ENCODE measurements at regions not wholly inside any gene's neighbourhood (a gene's known extent, or its start where the extent isn't known, plus 50 kb on each side); places are given as distances from the start of the nearest gene placed in this dataset.

- 76% methylated on average over 1 of the region's 1 CpG for WGBS
These were observed 393.5 kb downstream of the BRINP1 start for GRCh38 chr9:118975736-118976135.

GRCh38 chr9:118976160-118976559 is 393.1 kb downstream of the BRINP1 start:
- intact Hi-C loops (cut with DNase I), result no loop called here
- TF ChIP-seq POLR2A (IDR thresholded peaks at IDR 0.05; ENCODE audit: low read depth) (no peak), EP300 (IDR thresholded peaks at IDR 0.05) (no peak), POLR2AphosphoS5 (IDR thresholded peaks at IDR 0.05) (no peak)
- TF ChIP-seq, protein P1, sequence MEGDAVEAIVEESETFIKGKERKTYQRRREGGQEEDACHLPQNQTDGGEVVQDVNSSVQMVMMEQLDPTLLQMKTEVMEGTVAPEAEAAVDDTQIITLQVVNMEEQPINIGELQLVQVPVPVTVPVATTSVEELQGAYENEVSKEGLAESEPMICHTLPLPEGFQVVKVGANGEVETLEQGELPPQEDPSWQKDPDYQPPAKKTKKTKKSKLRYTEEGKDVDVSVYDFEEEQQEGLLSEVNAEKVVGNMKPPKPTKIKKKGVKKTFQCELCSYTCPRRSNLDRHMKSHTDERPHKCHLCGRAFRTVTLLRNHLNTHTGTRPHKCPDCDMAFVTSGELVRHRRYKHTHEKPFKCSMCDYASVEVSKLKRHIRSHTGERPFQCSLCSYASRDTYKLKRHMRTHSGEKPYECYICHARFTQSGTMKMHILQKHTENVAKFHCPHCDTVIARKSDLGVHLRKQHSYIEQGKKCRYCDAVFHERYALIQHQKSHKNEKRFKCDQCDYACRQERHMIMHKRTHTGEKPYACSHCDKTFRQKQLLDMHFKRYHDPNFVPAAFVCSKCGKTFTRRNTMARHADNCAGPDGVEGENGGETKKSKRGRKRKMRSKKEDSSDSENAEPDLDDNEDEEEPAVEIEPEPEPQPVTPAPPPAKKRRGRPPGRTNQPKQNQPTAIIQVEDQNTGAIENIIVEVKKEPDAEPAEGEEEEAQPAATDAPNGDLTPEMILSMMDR (IDR thresholded peaks at IDR 0.05), result no peak
- no peaks in the 10 kb centered on the region for H3K4me1 ChIP-seq
- 0% methylated on average over 2 of the region's 2 CpGs for WGBS
- no peak overlapping the region for H3K4me3 ChIP-seq
- H3K36me3 ChIP-seq, result no peaks in the 10 kb centered on the region
- H3K9me3 ChIP-seq, result no peaks in the 10 kb centered on the region
- DNase-seq (ENCODE audit: extremely low spot score), result no peak
- no peak overlapping the region for H3K27ac ChIP-seq (replicated peaks in 1 of 4)
- H3K27me3 ChIP-seq, result no peaks in the 10 kb centered on the region

More at GRCh38 chr9:118975736-118976135, 393.5 kb downstream of the BRINP1 start:
- H3K36me3 ChIP-seq, result no peaks in the 10 kb centered on the region
- DNase-seq (ENCODE audit: extremely low spot score), result no peak
- no peaks in the 10 kb centered on the region for H3K4me1 ChIP-seq
- intact Hi-C loops (cut with DNase I), result no loop called here
- H3K27me3 ChIP-seq, result no peaks in the 10 kb centered on the region
- H3K9me3 ChIP-seq, result no peaks in the 10 kb centered on the region
- no peak overlapping the region for H3K27ac ChIP-seq (replicated peaks in 1 of 4)
- TF ChIP-seq, protein P1 (IDR thresholded peaks at IDR 0.05), result no peak
- TF ChIP-seq EP300 (IDR thresholded peaks at IDR 0.05) (no peak), POLR2A (IDR thresholded peaks at IDR 0.05; ENCODE audit: low read depth) (no peak), POLR2AphosphoS5 (IDR thresholded peaks at IDR 0.05) (no peak)
- H3K4me3 ChIP-seq, result no peak overlapping the region

- H3K27me3 ChIP-seq, result no peaks in the 10 kb centered on the region
- no peak overlapping the region for H3K27ac ChIP-seq (replicated peaks in 1 of 4)
- no peaks in the 10 kb centered on the region for H3K4me1 ChIP-seq
- TF ChIP-seq EP300 (IDR thresholded peaks at IDR 0.05) (no peak), POLR2A (IDR thresholded peaks at IDR 0.05; ENCODE audit: low read depth) (no peak)
- 50% methylated on average over 1 of the region's 1 CpG for WGBS
- intact Hi-C loops (cut with DNase I), result no loop called here
- H3K9me3 ChIP-seq, result no peaks in the 10 kb centered on the region
- no peak for DNase-seq (ENCODE audit: extremely low spot score)
- no peak overlapping the region for H3K4me3 ChIP-seq
- no peaks in the 10 kb centered on the region for H3K36me3 ChIP-seq
These were observed 384.6 kb downstream of the BRINP1 start for GRCh38 chr9:118984607-118985006.

DNA sequence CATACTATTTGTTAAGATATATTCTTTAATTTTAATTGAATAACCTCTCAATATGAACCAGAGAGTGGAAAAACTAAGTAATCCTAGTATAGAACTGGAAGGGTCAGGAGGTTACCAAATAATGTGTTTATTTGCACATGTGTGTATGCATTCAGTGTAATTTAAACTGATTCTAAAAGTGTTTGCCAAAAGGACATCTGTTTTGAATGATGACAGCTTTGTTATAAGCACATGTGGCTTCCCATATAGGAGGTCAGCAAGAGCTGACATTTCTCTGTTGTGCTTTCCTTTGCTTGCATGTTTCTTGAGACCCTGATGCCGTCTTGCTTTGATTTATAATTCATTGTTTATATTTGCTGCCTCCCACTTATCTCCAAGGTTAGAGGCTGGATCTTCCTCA is 383.4 kb downstream of the BRINP1 start:
- TF ChIP-seq, protein P1 (IDR thresholded peaks at IDR 0.05), result no peak
- TF ChIP-seq POLR2A (IDR thresholded peaks at IDR 0.05; ENCODE audit: low read depth) (no peak), POLR2AphosphoS5 (IDR thresholded peaks at IDR 0.05) (no peak)
- intact Hi-C loops (cut with DNase I), result no loop called here

DNA sequence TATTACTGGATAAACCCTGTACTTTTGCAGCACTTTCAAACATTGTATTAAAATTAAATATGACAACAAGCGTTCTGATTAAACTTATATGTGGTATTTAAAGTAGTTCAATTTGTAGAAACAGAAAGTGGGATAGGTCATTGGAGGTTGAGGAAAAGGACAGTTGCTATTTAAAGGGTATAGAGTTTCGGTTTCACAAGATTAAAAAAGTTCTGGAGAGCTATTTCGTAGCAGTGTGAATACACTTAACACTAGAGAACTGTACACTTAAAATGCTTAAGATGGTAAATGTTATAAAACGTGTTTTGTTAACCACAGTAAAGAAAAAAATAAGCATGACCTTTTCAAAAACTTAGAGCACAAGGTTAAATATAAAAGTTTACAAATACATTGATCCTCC is 382.1 kb downstream of the BRINP1 start:
- Histone ChIP-seq H3K27me3 (no peaks in the 10 kb centered on the region), H3K27ac (replicated peaks in 1 of 4) (no peak overlapping the region), H3K4me1 (peaks cover 0 to 4% (median 0%) of the 10 kb centered on the region in 4 donors), H3K36me3 (no peaks in the 10 kb centered on the region), H3K9me3 (no peaks in the 10 kb centered on the region), H3K4me3 (no peak overlapping the region)
- DNase-seq (ENCODE audit: extremely low spot score), result no peak
- WGBS, result 76% methylated on average over 4 of the region's 4 CpGs
- intact Hi-C loops (cut with DNase I), result no loop called here
- no peak for TF ChIP-seq POLR2AphosphoS5 (IDR thresholded peaks at IDR 0.05)
- TF ChIP-seq EP300 (IDR thresholded peaks at IDR 0.05), result no peak

More for the DNA sequence above, 383.4 kb downstream of the BRINP1 start:
- Histone ChIP-seq H3K4me3 (no peak overlapping the region), H3K4me1 (no peaks in the 10 kb centered on the region), H3K27ac (replicated peaks in 1 of 4) (no peak overlapping the region), H3K27me3 (no peaks in the 10 kb centered on the region), H3K9me3 (no peaks in the 10 kb centered on the region), H3K36me3 (no peaks in the 10 kb centered on the region)
- DNase-seq (ENCODE audit: extremely low spot score), result no peak
- 35% methylated on average over 1 of the region's 1 CpG for WGBS

DNA sequence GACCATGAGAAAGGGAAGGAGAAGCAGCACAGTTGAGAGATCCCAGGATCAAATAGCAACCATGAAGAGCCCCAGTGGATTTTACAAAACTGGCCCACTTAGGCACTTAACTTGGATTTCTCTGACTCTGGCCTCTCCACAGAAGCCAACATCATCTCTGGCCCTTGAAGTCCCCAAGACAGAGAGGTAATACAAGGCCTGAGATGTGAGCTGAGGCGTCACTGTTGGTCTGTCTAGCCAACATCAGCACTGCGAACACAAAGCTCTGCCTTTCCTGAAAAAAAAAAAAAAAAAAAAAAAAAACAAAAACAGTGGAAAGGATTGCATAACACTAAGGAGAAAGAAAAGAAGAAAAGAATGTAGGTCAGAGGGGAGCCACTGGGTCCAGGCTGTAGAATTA is 378.3 kb downstream of the BRINP1 start:
- H3K27ac ChIP-seq (replicated peaks in 1 of 4), result no peak overlapping the region
- H3K36me3 ChIP-seq, result no peaks in the 10 kb centered on the region
- DNase-seq (ENCODE audit: extremely low spot score), result no peak
- no peaks in the 10 kb centered on the region for H3K9me3 ChIP-seq
- 71% methylated on average over 2 of the region's 2 CpGs for WGBS
- H3K27me3 ChIP-seq, result no peaks in the 10 kb centered on the region
- TF ChIP-seq POLR2A (IDR thresholded peaks at IDR 0.05; ENCODE audit: low read depth) (no peak), EP300 (IDR thresholded peaks at IDR 0.05) (no peak), POLR2AphosphoS5 (IDR thresholded peaks at IDR 0.05) (no peak)
- TF ChIP-seq, protein P1 (IDR thresholded peaks at IDR 0.05), result no peak
- H3K4me3 ChIP-seq, result no peak overlapping the region
- peaks cover 0 to 4% (median 0%) of the 10 kb centered on the region in 4 donors for H3K4me1 ChIP-seq
- intact Hi-C loops (cut with DNase I), result no loop called here

All from esophagus muscularis mucosa (tissue), 4 donors.